ENCODE measurements at regions not wholly inside any gene's neighbourhood (a gene's known extent, or its start where the extent isn't known, plus 50 kb on each side); places are given as distances from the start of the nearest gene placed in this dataset.

- no peak for TF ChIP-seq SP1 (IDR thresholded peaks at IDR 0.05)
- TF ChIP-seq FOXM1 (IDR thresholded peaks at IDR 0.05; ENCODE audit: borderline replicate concordance) = no peak
- TF ChIP-seq FOXK2 (IDR thresholded peaks at IDR 0.05) = no peak
- no peak for TF ChIP-seq SUZ12 (IDR thresholded peaks at IDR 0.05)
- no peak for TF ChIP-seq TARDBP (IDR thresholded peaks at IDR 0.05)
- no peak for TF ChIP-seq ELF4 (IDR thresholded peaks at IDR 0.05)
- TF ChIP-seq ARNT (IDR thresholded peaks at IDR 0.05) = no peak
- TF ChIP-seq FOXA1 (IDR thresholded peaks at IDR 0.05) = no peak
- no peak for TF ChIP-seq L3MBTL2 (conservative IDR thresholded peaks at IDR 0.05)
- TF ChIP-seq, protein P1, sequence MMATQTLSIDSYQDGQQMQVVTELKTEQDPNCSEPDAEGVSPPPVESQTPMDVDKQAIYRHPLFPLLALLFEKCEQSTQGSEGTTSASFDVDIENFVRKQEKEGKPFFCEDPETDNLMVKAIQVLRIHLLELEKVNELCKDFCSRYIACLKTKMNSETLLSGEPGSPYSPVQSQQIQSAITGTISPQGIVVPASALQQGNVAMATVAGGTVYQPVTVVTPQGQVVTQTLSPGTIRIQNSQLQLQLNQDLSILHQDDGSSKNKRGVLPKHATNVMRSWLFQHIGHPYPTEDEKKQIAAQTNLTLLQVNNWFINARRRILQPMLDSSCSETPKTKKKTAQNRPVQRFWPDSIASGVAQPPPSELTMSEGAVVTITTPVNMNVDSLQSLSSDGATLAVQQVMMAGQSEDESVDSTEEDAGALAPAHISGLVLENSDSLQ (IDR thresholded peaks at IDR 0.05) = no peak
- no peak for TF ChIP-seq BHLHE40 (IDR thresholded peaks at IDR 0.05; ENCODE audit: borderline replicate concordance)
- TF ChIP-seq LEF1 (IDR thresholded peaks at IDR 0.05; ENCODE audit: borderline replicate concordance) = no peak
- TF ChIP-seq ZNF384 (IDR thresholded peaks at IDR 0.05) = no peak
- no peak for TF ChIP-seq NFRKB (IDR thresholded peaks at IDR 0.05)
Observed at GRCh38 chr6:164040994-164041393, 626.5 kb downstream of the QKI start.

Data from HEK293T (cell line).